ENCODE measurements at regions not wholly inside any gene's neighbourhood (a gene's known extent, or its start where the extent isn't known, plus 50 kb on each side); places are given as distances from the start of the nearest gene placed in this dataset.

DNA sequence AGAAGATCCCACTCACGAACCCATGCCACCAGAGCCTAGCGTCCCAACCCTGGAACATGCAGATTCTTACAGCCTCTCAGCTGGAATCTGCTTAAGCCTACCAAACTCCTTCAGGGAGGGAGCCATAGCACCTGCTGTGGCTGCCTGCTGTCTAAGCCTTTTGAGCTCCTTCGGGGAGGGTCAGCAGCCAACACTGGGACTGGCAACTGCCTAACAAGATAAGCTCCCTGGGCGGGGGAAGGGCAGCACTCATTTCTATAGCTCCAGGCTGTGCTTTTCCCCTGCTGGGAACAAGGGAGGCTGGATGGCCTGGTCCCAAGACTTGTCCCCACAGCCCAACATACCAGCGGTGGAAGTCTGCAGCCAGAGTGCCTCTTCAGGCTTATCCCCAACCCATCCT lies 199.1 kb upstream of the OR13F1 start:
- TF ChIP-seq, protein P1, sequence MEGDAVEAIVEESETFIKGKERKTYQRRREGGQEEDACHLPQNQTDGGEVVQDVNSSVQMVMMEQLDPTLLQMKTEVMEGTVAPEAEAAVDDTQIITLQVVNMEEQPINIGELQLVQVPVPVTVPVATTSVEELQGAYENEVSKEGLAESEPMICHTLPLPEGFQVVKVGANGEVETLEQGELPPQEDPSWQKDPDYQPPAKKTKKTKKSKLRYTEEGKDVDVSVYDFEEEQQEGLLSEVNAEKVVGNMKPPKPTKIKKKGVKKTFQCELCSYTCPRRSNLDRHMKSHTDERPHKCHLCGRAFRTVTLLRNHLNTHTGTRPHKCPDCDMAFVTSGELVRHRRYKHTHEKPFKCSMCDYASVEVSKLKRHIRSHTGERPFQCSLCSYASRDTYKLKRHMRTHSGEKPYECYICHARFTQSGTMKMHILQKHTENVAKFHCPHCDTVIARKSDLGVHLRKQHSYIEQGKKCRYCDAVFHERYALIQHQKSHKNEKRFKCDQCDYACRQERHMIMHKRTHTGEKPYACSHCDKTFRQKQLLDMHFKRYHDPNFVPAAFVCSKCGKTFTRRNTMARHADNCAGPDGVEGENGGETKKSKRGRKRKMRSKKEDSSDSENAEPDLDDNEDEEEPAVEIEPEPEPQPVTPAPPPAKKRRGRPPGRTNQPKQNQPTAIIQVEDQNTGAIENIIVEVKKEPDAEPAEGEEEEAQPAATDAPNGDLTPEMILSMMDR (IDR thresholded peaks at IDR 0.05; ENCODE audit: poor library complexity) = no peak
- TF ChIP-seq EZH2 (IDR thresholded peaks at IDR 0.05; ENCODE audit: borderline replicate concordance) (no peak), EZH2phosphoT487 (IDR thresholded peaks at IDR 0.05; ENCODE audit: low read depth, severe bottlenecking, unreplicated experiment) (no peak)

Measured in hepatocyte (in vitro differentiated cells).